ENCODE measurements at regions not wholly inside any gene's neighbourhood (a gene's known extent, or its start where the extent isn't known, plus 50 kb on each side); places are given as distances from the start of the nearest gene placed in this dataset.

GRCh38 chr1:234999513-234999940 lies 129.1 kb downstream of the TOMM20 start:
- Mint-ChIP-seq H3K4me3 (no peak overlapping the region), H3K9me3 (peaks cover 3% of the 10 kb centered on the region), H3K4me1 (peaks cover 22% of the 10 kb centered on the region), H3K27me3 (ENCODE audit: insufficient read depth, low read depth) (peaks cover 4% of the 10 kb centered on the region), H3K36me3 (no peaks in the 10 kb centered on the region), H3K27ac (no peak overlapping the region)
- Histone ChIP-seq H3K79me2 (ENCODE audit: low read depth) (no peaks in the 10 kb centered on the region), H3K4me3 (no peak overlapping the region), H3K4me2 (no peak overlapping the region), H4K20me1 (ENCODE audit: low read depth) (no peaks in the 10 kb centered on the region), H3F3A (ENCODE audit: low read depth) (no peaks in the 10 kb centered on the region), H3K9ac (no peak overlapping the region), H3K27me3 (no peaks in the 10 kb centered on the region), H3K36me3 (no peaks in the 10 kb centered on the region), H3K9me3 (ENCODE audit: low read depth) (no peaks in the 10 kb centered on the region), H2AFZ (replicated peaks) (no peak overlapping the region), H3K27ac (no peak overlapping the region), H3K4me1 (no peaks in the 10 kb centered on the region)
- DNase-seq (ENCODE audit: low spot score) = no peak
- no peak for TF ChIP-seq EZH2 (IDR thresholded peaks at IDR 0.05)
- TF ChIP-seq EZH2phosphoT487 (IDR thresholded peaks at IDR 0.05) = no peak
- no peak for TF ChIP-seq CTCF (IDR thresholded peaks at IDR 0.05)

- no peaks in the 10 kb centered on the region for H3K36me3 ChIP-seq
- H3K9ac ChIP-seq = no peak overlapping the region
- no peaks in the 10 kb centered on the region for H3F3A ChIP-seq (ENCODE audit: low read depth)
- peaks cover 6% of the 10 kb centered on the region for H3K27me3 Mint-ChIP-seq (ENCODE audit: insufficient read depth, low read depth)
- H3K4me3 Mint-ChIP-seq = no peak overlapping the region
- no peak overlapping the region for H3K27ac ChIP-seq
- H3K9me3 Mint-ChIP-seq = peaks cover 3% of the 10 kb centered on the region
- peak overlapping the region; percentile 60 for H3K27ac Mint-ChIP-seq
- no peaks in the 10 kb centered on the region for H4K20me1 ChIP-seq (ENCODE audit: low read depth)
- peaks cover 26% of the 10 kb centered on the region for H3K4me1 Mint-ChIP-seq
- H3K79me2 ChIP-seq (ENCODE audit: low read depth) = no peaks in the 10 kb centered on the region
- no peaks in the 10 kb centered on the region for H3K9me3 ChIP-seq (ENCODE audit: low read depth)
- no peak for DNase-seq (ENCODE audit: low spot score)
- H2AFZ ChIP-seq (replicated peaks) = no peak overlapping the region
- H3K4me2 ChIP-seq = no peak overlapping the region
- no peaks in the 10 kb centered on the region for H3K4me1 ChIP-seq
- no peaks in the 10 kb centered on the region for H3K27me3 ChIP-seq
- H3K4me3 ChIP-seq = no peak overlapping the region
- TF ChIP-seq EZH2 (IDR thresholded peaks at IDR 0.05) (no peak), EZH2phosphoT487 (IDR thresholded peaks at IDR 0.05) (no peak), CTCF (IDR thresholded peaks at IDR 0.05) (no peak)
- H3K36me3 Mint-ChIP-seq = no peaks in the 10 kb centered on the region
Observed at GRCh38 chr1:234997896-234998741, 130.5 kb downstream of the TOMM20 start.

GRCh38 chr1:234997201-234997895 lies 131.3 kb downstream of the TOMM20 start:
- peaks cover 6% of the 10 kb centered on the region for H3K27me3 Mint-ChIP-seq (ENCODE audit: insufficient read depth, low read depth)
- no peaks in the 10 kb centered on the region for H3K79me2 ChIP-seq (ENCODE audit: low read depth)
- no peaks in the 10 kb centered on the region for H4K20me1 ChIP-seq (ENCODE audit: low read depth)
- H3K4me3 Mint-ChIP-seq = no peak overlapping the region
- H3K27ac Mint-ChIP-seq = no peak overlapping the region
- no peaks in the 10 kb centered on the region for H3K36me3 ChIP-seq
- no peak overlapping the region for H3K4me3 ChIP-seq
- no peak overlapping the region for H3K9ac ChIP-seq
- H3K27ac ChIP-seq = no peak overlapping the region
- no peaks in the 10 kb centered on the region for H3K9me3 ChIP-seq (ENCODE audit: low read depth)
- no peak for DNase-seq (ENCODE audit: low spot score)
- H3K36me3 Mint-ChIP-seq = no peaks in the 10 kb centered on the region
- no peaks in the 10 kb centered on the region for H3K4me1 ChIP-seq
- peaks cover 3% of the 10 kb centered on the region for H3K9me3 Mint-ChIP-seq
- no peak overlapping the region for H2AFZ ChIP-seq (replicated peaks)
- TF ChIP-seq EZH2 (IDR thresholded peaks at IDR 0.05) (no peak), CTCF (IDR thresholded peaks at IDR 0.05) (no peak), EZH2phosphoT487 (IDR thresholded peaks at IDR 0.05) (no peak)
- no peaks in the 10 kb centered on the region for H3K27me3 ChIP-seq
- H3K4me2 ChIP-seq = no peak overlapping the region
- peaks cover 26% of the 10 kb centered on the region for H3K4me1 Mint-ChIP-seq
- H3F3A ChIP-seq (ENCODE audit: low read depth) = no peaks in the 10 kb centered on the region

All from neural progenitor cell (in vitro differentiated cells).